Epithelial cell of esophagus (primary cell): ENCODE measurements at regions not wholly inside any gene's neighbourhood (a gene's known extent, or its start where the extent isn't known, plus 50 kb on each side); places are given as distances from the start of the nearest gene placed in this dataset.

Experiments used
- DNase-seq: peaks from one replicate; pipeline ENCODE4 v3.0.0; 2010; ENCODE audit warnings: low read depth
- H3K4me3 ChIP-seq: 2 replicates; pipeline ENCODE4 v1.5.1; 2011; ENCODE audit warnings: mild to moderate bottlenecking, low read length, control low read depth
- TF ChIP-seq, protein P1 (sequence below): IDR thresholded peaks from 2 replicates; pipeline ENCODE4 v1.5.1; 2011; ENCODE audit warnings: low read depth, mild to moderate bottlenecking, low read length, control low read depth, inconsistent platforms; ENCODE audit not compliant: insufficient read depth; ENCODE audit errors: missing control alignments

DNA sequence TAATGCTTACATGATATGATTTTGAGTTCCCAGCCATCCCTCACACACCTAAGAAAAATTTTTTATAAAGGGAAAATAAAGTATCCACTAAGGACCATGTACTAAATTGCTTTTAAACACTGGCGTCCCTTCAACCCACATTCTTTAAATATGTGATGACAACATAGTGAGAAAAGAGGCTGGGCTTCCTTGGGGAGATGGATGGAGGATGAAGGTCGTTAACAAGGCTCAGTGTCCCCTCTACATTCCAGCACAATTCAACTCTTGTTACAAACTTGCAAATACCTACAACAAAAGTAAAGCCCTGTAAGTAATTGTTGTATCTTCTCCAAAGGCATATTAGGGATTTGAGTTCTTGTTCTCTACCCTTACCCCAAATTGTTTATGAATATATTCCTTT, 87.2 kb upstream of the SLC4A7 start:
- TF ChIP-seq, protein P1, sequence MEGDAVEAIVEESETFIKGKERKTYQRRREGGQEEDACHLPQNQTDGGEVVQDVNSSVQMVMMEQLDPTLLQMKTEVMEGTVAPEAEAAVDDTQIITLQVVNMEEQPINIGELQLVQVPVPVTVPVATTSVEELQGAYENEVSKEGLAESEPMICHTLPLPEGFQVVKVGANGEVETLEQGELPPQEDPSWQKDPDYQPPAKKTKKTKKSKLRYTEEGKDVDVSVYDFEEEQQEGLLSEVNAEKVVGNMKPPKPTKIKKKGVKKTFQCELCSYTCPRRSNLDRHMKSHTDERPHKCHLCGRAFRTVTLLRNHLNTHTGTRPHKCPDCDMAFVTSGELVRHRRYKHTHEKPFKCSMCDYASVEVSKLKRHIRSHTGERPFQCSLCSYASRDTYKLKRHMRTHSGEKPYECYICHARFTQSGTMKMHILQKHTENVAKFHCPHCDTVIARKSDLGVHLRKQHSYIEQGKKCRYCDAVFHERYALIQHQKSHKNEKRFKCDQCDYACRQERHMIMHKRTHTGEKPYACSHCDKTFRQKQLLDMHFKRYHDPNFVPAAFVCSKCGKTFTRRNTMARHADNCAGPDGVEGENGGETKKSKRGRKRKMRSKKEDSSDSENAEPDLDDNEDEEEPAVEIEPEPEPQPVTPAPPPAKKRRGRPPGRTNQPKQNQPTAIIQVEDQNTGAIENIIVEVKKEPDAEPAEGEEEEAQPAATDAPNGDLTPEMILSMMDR, result no peak
- DNase-seq, result no peak
- no peak overlapping the region for H3K4me3 ChIP-seq

DNA sequence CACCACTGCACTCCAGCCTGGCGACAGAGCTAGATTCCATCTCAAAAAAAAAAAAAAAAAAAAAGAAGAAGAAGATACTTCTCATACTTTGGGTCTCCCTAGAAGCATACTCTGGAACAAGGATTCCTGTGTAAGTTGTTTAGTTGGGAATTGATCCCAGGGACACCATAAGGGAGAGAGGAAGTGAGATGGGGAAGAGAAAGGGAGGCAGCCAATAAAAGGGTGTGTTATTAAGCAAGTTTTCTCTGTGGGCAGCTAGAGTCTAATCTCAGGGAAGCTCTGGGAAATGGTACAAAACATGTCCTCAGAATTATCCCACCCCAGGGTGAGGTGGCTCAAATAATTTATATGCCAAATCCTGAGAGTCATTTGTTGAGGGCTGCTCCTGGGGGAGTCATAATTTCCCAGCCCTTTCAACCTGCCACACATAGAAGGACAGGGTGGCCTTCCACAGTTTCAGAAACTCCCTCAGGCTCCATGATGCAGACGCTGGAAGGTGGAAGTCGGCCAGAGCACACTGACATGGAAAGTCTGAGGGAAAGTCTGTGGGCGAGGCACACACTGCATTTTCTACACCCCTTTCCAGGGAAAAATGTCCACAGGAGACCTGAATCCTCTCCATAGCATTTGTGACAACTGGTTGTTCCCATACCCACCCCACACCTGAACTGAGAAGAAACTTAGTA, 86.4 kb upstream of the SLC4A7 start:
- TF ChIP-seq, protein P1, result no peak
- no peak for DNase-seq
- no peak overlapping the region for H3K4me3 ChIP-seq

DNA sequence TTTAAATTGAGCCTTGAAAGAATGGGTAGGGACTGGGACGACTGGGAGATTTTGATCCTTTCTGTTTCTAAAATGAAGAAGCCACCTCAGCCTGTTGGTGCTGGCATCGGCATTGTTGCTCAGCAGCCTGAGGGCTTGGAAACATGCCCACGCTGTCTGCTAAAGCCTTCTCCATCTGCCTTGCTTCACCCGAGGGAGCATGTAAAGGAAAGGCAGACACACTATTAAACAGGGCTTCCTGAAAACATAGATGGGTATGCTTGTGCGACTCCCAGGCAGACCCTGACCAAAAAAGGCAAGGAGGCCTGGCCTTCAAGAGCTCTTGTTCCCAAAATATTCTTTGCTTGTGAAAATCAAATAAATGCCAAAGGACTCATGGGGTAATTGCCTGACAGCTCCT, 84.2 kb upstream of the SLC4A7 start:
- peak; percentile 91 for DNase-seq
- TF ChIP-seq, protein P1, result no peak
- no peak overlapping the region for H3K4me3 ChIP-seq

DNA sequence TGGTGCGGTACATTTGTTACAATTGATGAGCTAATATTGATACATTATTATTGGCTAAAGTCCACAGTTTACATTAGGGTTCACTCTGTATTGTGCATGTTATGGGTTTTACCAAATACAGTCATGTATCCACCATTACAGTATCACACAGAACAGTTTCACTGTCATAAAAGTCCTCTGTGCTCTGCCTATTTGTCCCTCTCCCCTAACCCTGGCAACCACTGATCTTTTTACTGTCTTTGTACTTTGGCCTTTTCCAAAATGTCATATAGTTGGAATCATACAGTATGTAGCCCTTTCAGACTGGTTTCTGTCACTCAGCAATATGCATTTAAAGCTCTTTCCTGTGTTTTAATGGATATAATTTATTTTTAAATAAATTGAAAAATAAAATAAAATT, 83.1 kb upstream of the SLC4A7 start:
- no peak for DNase-seq
- TF ChIP-seq, protein P1, result no peak
- no peak overlapping the region for H3K4me3 ChIP-seq

DNA sequence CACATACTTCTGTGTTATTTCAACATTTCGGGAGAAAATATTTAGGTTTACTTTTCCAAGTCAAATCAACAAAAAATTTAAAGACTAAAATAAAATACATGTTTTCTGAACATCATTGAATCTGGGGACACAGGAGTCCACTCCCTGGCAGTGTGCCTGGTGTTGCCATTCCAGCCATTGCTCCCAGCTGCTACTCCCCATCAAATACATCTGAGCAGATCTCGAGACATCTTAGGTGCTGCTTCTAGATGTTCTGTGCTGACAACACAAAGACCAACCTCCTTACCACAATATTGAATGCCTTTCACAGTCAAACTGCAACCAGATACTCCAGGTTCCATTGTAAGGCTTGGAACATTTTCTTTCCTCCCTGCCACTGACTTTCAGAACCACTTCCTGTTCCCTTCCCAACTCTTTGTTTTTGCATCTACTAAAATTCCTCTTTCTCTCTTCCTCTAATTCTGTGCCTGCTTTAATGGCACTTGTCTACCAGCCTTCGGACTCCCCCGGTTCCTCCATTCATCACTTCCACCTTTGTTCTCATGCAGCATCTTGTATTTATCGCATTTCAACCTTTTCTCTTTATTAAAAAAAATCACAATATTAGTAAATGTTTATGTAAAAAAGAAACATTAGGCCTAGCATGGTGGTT, 81.1 kb upstream of the SLC4A7 start:
- DNase-seq, result no peak
- TF ChIP-seq, protein P1, result no peak
- no peak overlapping the region for H3K4me3 ChIP-seq

DNA sequence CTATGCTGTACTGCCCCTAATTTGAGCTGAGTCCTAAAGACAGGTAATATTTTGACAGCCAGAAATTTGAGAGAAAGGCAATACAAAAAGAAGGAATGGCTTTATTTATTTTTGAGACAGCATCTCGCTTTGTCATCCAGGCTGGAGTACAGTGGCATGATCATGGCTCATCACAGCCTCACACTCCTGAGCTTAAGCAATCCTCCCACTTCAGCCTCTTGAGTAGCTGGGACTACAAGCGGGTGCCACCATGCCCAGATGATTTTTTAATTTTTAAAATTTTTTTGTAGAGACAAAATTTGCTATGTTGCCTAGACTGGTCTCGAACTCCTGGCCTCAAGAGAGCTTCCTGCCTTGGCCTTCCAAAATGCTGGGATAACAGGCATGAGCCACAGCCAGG, 77.4 kb upstream of the SLC4A7 start:
- TF ChIP-seq, protein P1, result no peak
- H3K4me3 ChIP-seq, result no peak overlapping the region
- no peak for DNase-seq
